ENCODE measurements at regions not wholly inside any gene's neighbourhood (a gene's known extent, or its start where the extent isn't known, plus 50 kb on each side); places are given as distances from the start of the nearest gene placed in this dataset.

DNA sequence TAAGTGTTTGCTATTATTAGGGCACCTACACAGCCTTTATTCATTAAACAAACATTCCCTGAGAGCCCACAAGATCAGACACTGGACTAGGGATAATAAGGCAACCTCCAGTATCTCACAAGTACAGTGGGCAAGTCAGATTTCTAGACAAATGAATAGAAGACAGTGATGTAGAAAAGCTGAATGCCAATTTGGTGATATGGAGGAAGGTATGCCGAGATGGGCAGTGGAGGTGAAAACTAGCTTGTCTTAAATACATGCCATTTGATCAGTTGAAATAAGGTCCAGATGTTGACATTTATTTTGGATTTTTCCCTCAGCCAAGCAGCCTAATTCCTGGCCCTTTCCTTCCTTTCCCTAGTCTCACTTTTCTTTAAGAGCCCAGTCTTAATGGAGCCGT, 130.3 kb downstream of the RXFP2 start:
- Histone ChIP-seq H3K9ac (ENCODE audit: low read depth, low read length) (no peak overlapping the region), H3K27me3 (ENCODE audit: insufficient read depth, low read length, poor library complexity) (peaks cover 6% of the 10 kb centered on the region), H3K4me2 (ENCODE audit: insufficient read depth, low read length) (no peak overlapping the region), H2AFZ (ENCODE audit: low read depth, low read length) (no peak overlapping the region), H3K27ac (ENCODE audit: low read length) (no peak overlapping the region), H3K79me2 (ENCODE audit: insufficient read depth, low read length) (no peaks in the 10 kb centered on the region), H3K36me3 (ENCODE audit: insufficient read depth, low read length) (no peaks in the 10 kb centered on the region), H3K4me3 (ENCODE audit: low read depth in 1 of 2, low read length in 2 of 2) (no peak overlapping the region), H4K20me1 (ENCODE audit: insufficient read depth, low read length) (no peaks in the 10 kb centered on the region), H3K9me3 (ENCODE audit: insufficient read depth, low read length, severe bottlenecking) (no peaks in the 10 kb centered on the region), H3K4me1 (ENCODE audit: insufficient read depth, low read length) (no peaks in the 10 kb centered on the region)
- TF ChIP-seq EZH2 (IDR thresholded peaks at IDR 0.05; ENCODE audit: borderline replicate concordance, low read depth, low read length, severe bottlenecking) = no peak
- TF ChIP-seq, protein P1, sequence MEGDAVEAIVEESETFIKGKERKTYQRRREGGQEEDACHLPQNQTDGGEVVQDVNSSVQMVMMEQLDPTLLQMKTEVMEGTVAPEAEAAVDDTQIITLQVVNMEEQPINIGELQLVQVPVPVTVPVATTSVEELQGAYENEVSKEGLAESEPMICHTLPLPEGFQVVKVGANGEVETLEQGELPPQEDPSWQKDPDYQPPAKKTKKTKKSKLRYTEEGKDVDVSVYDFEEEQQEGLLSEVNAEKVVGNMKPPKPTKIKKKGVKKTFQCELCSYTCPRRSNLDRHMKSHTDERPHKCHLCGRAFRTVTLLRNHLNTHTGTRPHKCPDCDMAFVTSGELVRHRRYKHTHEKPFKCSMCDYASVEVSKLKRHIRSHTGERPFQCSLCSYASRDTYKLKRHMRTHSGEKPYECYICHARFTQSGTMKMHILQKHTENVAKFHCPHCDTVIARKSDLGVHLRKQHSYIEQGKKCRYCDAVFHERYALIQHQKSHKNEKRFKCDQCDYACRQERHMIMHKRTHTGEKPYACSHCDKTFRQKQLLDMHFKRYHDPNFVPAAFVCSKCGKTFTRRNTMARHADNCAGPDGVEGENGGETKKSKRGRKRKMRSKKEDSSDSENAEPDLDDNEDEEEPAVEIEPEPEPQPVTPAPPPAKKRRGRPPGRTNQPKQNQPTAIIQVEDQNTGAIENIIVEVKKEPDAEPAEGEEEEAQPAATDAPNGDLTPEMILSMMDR (IDR thresholded peaks at IDR 0.05; ENCODE audit: borderline replicate concordance, extremely low read depth, low read length, poor library complexity, severe bottlenecking) = no peak
- no peak for DNase-seq
- no peak for ATAC-seq (ENCODE audit: insufficient read depth, low read depth)

DNA sequence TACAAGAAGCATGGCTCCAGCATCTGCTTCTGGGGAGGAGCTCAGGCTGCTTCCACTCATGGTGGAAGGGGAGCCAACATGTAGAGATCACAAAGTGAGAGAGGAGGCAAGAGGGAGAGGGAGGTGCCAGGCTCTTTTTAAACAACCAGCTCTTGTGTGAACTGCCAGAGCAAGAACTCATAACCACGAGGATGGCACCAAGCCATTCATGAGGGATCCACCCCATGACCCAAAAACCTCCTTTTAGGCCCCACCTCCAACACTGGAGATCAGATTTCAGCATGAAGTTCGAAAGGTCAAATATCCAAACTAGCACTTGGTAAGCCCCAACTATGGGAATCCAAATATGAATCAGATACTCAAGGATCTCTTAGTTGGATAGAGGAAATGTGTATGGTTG, 131.2 kb downstream of the RXFP2 start:
- no peak for ATAC-seq (ENCODE audit: insufficient read depth, low read depth)
- no peak overlapping the region for H3K4me2 ChIP-seq (ENCODE audit: insufficient read depth, low read length)
- H3K9me3 ChIP-seq (ENCODE audit: insufficient read depth, low read length, severe bottlenecking) = no peaks in the 10 kb centered on the region
- H3K27me3 ChIP-seq (ENCODE audit: insufficient read depth, low read length, poor library complexity) = peaks cover 6% of the 10 kb centered on the region
- H2AFZ ChIP-seq (ENCODE audit: low read depth, low read length) = no peak overlapping the region
- no peaks in the 10 kb centered on the region for H3K36me3 ChIP-seq (ENCODE audit: insufficient read depth, low read length)
- no peaks in the 10 kb centered on the region for H3K79me2 ChIP-seq (ENCODE audit: insufficient read depth, low read length)
- no peak for TF ChIP-seq EZH2 (IDR thresholded peaks at IDR 0.05; ENCODE audit: borderline replicate concordance, low read depth, low read length, severe bottlenecking)
- TF ChIP-seq, protein P1 (IDR thresholded peaks at IDR 0.05; ENCODE audit: borderline replicate concordance, extremely low read depth, low read length, poor library complexity, severe bottlenecking) = no peak
- no peak overlapping the region for H3K27ac ChIP-seq (ENCODE audit: low read length)
- no peak overlapping the region for H3K9ac ChIP-seq (ENCODE audit: low read depth, low read length)
- no peak for DNase-seq
- no peaks in the 10 kb centered on the region for H3K4me1 ChIP-seq (ENCODE audit: insufficient read depth, low read length)
- no peaks in the 10 kb centered on the region for H4K20me1 ChIP-seq (ENCODE audit: insufficient read depth, low read length)
- H3K4me3 ChIP-seq (ENCODE audit: low read depth in 1 of 2, low read length in 2 of 2) = no peak overlapping the region

GRCh38 chr13:31873145-31873544, 133.8 kb downstream of the RXFP2 start:
- H3K79me2 ChIP-seq (ENCODE audit: insufficient read depth, low read length) = no peaks in the 10 kb centered on the region
- no peaks in the 10 kb centered on the region for H4K20me1 ChIP-seq (ENCODE audit: insufficient read depth, low read length)
- ATAC-seq (ENCODE audit: insufficient read depth, low read depth) (no peak), DNase-seq (no peak)
- TF ChIP-seq, protein P1 (IDR thresholded peaks at IDR 0.05; ENCODE audit: borderline replicate concordance, extremely low read depth, low read length, poor library complexity, severe bottlenecking) = no peak
- no peak for TF ChIP-seq EZH2 (IDR thresholded peaks at IDR 0.05; ENCODE audit: borderline replicate concordance, low read depth, low read length, severe bottlenecking)
- H3K9me3 ChIP-seq (ENCODE audit: insufficient read depth, low read length, severe bottlenecking) = no peaks in the 10 kb centered on the region
- H3K4me3 ChIP-seq (ENCODE audit: low read depth in 1 of 2, low read length in 2 of 2) = no peak overlapping the region
- H3K27ac ChIP-seq (ENCODE audit: low read length) = no peak overlapping the region
- H2AFZ ChIP-seq (ENCODE audit: low read depth, low read length) = no peak overlapping the region
- peaks cover 6% of the 10 kb centered on the region for H3K27me3 ChIP-seq (ENCODE audit: insufficient read depth, low read length, poor library complexity)
- H3K4me2 ChIP-seq (ENCODE audit: insufficient read depth, low read length) = no peak overlapping the region
- H3K4me1 ChIP-seq (ENCODE audit: insufficient read depth, low read length) = no peaks in the 10 kb centered on the region
- no peaks in the 10 kb centered on the region for H3K36me3 ChIP-seq (ENCODE audit: insufficient read depth, low read length)
- no peak overlapping the region for H3K9ac ChIP-seq (ENCODE audit: low read depth, low read length)

- H3K27ac ChIP-seq (ENCODE audit: low read length) = no peak overlapping the region
- H3K79me2 ChIP-seq (ENCODE audit: insufficient read depth, low read length) = no peaks in the 10 kb centered on the region
- ATAC-seq (ENCODE audit: insufficient read depth, low read depth) = no peak
- H3K27me3 ChIP-seq (ENCODE audit: insufficient read depth, low read length, poor library complexity) = peaks cover 6% of the 10 kb centered on the region
- TF ChIP-seq EZH2 (IDR thresholded peaks at IDR 0.05; ENCODE audit: borderline replicate concordance, low read depth, low read length, severe bottlenecking) = no peak
- TF ChIP-seq, protein P1 (IDR thresholded peaks at IDR 0.05; ENCODE audit: borderline replicate concordance, extremely low read depth, low read length, poor library complexity, severe bottlenecking) = no peak
- H3K4me1 ChIP-seq (ENCODE audit: insufficient read depth, low read length) = no peaks in the 10 kb centered on the region
- no peak overlapping the region for H3K4me3 ChIP-seq (ENCODE audit: low read depth in 1 of 2, low read length in 2 of 2)
- H3K4me2 ChIP-seq (ENCODE audit: insufficient read depth, low read length) = no peak overlapping the region
- no peaks in the 10 kb centered on the region for H4K20me1 ChIP-seq (ENCODE audit: insufficient read depth, low read length)
- H3K9ac ChIP-seq (ENCODE audit: low read depth, low read length) = no peak overlapping the region
- H3K36me3 ChIP-seq (ENCODE audit: insufficient read depth, low read length) = no peaks in the 10 kb centered on the region
- no peaks in the 10 kb centered on the region for H3K9me3 ChIP-seq (ENCODE audit: insufficient read depth, low read length, severe bottlenecking)
- DNase-seq = no peak
- H2AFZ ChIP-seq (ENCODE audit: low read depth, low read length) = no peak overlapping the region
These were observed 135.8 kb downstream of the RXFP2 start for GRCh38 chr13:31875134-31875533.

Measured in DND-41 (cell line).